VCaP (cell line): ENCODE measurements at regions not wholly inside any gene's neighbourhood (a gene's known extent, or its start where the extent isn't known, plus 50 kb on each side); places are given as distances from the start of the nearest gene placed in this dataset.

ENCODE experiments used
- H3K27ac ChIP-seq: fragments of 450-650 bp; 2 replicates; pipeline ENCODE4 v1.5.1; 2017
- TF ChIP-seq, protein P1 (sequence below): fragments of 450-650 bp; conservative IDR thresholded peaks from 2 replicates; pipeline ENCODE4 v1.5.1; 2017; ENCODE audit warnings: mild to moderate bottlenecking, moderate library complexity

DNA sequence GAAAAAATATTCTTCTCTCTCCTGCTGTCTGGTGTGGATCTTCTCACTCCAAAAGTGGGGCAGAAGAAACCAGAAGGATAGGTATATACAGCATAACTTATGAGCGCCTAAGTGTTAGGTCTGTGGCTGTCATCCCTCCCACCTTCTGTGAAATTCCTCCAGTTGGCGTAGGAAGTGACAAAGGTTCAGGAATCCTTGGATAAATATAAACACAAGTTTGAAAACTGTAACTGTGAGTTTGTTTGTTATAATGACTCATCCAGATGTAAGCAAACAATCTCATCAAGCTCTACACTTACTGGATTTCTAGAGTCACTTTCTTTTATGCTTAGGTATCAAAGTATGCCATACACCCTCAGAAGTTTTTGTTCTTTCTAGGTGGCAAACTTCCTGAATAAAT lies 405.2 kb downstream of the FAT4 start:
- TF ChIP-seq, protein P1, sequence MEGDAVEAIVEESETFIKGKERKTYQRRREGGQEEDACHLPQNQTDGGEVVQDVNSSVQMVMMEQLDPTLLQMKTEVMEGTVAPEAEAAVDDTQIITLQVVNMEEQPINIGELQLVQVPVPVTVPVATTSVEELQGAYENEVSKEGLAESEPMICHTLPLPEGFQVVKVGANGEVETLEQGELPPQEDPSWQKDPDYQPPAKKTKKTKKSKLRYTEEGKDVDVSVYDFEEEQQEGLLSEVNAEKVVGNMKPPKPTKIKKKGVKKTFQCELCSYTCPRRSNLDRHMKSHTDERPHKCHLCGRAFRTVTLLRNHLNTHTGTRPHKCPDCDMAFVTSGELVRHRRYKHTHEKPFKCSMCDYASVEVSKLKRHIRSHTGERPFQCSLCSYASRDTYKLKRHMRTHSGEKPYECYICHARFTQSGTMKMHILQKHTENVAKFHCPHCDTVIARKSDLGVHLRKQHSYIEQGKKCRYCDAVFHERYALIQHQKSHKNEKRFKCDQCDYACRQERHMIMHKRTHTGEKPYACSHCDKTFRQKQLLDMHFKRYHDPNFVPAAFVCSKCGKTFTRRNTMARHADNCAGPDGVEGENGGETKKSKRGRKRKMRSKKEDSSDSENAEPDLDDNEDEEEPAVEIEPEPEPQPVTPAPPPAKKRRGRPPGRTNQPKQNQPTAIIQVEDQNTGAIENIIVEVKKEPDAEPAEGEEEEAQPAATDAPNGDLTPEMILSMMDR, result no peak
- H3K27ac ChIP-seq, result no peak overlapping the region

GRCh38 chr4:125722009-125722408 lies 407.3 kb downstream of the FAT4 start:
- no peak overlapping the region for H3K27ac ChIP-seq
- TF ChIP-seq, protein P1, result no peak

DNA sequence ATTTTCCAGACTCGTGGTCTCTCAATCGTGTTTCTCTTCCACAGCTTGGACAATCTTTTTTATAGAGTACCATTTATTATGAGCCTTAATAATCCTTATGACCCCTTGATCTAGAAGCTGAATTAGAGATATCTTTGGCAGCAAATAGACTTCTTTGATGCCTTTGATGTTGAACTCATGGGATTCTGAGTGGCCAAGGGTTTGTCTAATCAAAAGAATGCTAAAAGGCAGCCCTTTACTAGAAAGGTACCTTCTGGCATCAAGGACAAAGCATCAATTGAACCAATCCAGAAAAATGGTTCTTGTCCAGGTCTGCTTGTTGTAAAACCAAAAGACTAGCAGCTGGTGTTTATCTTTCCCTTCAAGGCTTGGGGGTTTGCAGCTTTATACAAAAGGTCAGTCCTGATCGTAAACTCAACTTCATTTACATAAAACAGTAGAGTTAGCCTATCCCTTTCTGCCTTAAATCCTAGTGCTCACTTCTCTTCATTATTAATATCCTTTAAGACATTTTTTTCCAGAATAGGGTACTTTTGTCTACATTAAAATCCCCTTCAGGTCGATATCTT lies 411.3 kb downstream of the FAT4 start:
- H3K27ac ChIP-seq, result no peak overlapping the region
- TF ChIP-seq, protein P1, result no peak

DNA sequence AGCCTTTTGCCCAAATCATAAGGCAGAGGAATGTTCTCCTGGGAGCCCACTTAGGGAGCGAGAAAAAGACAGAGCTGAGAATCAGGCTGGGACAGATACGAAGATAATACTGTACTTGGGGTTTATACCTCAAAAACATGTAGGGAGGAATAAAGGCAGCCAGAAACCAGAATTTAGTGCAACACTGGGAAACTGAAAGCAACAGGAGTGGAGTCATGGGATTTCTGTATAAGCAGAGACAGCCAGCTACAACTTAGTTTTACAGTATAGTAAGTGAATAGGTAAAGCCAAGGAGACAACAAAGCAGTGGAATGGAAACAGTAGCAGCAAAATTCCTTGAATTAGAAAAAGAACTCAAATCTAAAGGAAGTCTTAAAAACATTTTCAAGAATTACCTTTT lies 413.2 kb downstream of the FAT4 start:
- no peak overlapping the region for H3K27ac ChIP-seq
- TF ChIP-seq, protein P1, result no peak

GRCh38 chr4:125728568-125728967 lies 413.8 kb downstream of the FAT4 start:
- TF ChIP-seq, protein P1, result no peak
- H3K27ac ChIP-seq, result no peak overlapping the region

DNA sequence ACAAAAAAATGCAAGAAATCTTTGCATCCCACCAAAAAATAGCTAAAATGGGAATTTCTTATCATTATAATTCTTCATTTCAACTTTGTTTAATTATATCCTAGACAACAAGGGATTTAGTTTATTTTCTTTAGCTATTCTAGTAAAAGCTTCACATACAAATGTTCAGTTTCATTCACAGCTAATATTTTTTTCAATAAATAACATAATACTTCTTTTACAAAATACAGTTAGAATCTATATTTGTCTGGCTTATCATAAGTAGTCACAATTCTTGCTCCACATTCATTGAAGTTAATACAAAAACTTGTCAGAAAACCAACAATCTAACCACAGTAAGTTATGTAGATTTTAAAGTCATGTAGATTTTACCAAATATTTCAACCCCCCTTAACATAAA lies 414.4 kb downstream of the FAT4 start:
- TF ChIP-seq, protein P1, result no peak
- no peak overlapping the region for H3K27ac ChIP-seq

GRCh38 chr4:125732632-125733031 lies 417.9 kb downstream of the FAT4 start:
- H3K27ac ChIP-seq, result no peak overlapping the region
- TF ChIP-seq, protein P1, result no peak
